Vagina (tissue), 2 donors: ENCODE measurements at regions not wholly inside any gene's neighbourhood (a gene's known extent, or its start where the extent isn't known, plus 50 kb on each side); places are given as distances from the start of the nearest gene placed in this dataset.

Experiments
- POLR2AphosphoS5 ChIP-seq, 2 donors: sonication (generic); formaldehyde crosslinking; IDR thresholded peaks; one replicate each; pipeline ENCODE4 v1.9.0; 2017; ENCODE audit warnings: antibody characterized with exemption in 2 of 2, mild to moderate bottlenecking in 2 of 2, low read depth in 1 of 2; ENCODE audit not compliant: insufficient read depth in 1 of 2
- TF ChIP-seq, protein P1 (sequence below), 3 experiments: fragments of 450-650 bp in 2 of 3; fragments of 200-600 bp in 1 of 3; sonication (generic) in 1 of 3; IDR thresholded peaks; one replicate each; pipeline ENCODE4 v1.5.1; 2017 to 2019; ENCODE audit warnings: antibody characterized with exemption in 3 of 3, mild to moderate bottlenecking in 2 of 3, moderate library complexity in 2 of 3

DNA sequence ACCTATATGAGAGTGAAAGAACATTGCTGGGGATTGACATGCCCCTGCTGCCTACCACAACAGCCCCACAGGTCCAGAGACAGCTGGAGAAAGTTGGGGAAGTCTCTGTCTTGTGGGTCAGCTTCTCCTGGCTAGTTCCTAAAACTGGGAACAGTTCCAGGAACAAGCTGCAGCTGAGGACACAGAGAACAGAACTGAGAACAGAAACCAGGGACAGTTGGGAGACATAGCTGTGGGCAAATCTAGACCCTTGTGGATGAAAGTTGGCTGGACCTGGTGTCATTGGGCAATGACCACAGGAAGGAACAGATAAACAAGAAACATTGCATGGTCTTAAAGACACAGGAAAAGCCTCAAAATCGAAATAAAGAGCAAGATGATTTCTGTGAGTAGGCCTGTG lies 58.3 kb upstream of the MOCS2 start:
- TF ChIP-seq, protein P1, sequence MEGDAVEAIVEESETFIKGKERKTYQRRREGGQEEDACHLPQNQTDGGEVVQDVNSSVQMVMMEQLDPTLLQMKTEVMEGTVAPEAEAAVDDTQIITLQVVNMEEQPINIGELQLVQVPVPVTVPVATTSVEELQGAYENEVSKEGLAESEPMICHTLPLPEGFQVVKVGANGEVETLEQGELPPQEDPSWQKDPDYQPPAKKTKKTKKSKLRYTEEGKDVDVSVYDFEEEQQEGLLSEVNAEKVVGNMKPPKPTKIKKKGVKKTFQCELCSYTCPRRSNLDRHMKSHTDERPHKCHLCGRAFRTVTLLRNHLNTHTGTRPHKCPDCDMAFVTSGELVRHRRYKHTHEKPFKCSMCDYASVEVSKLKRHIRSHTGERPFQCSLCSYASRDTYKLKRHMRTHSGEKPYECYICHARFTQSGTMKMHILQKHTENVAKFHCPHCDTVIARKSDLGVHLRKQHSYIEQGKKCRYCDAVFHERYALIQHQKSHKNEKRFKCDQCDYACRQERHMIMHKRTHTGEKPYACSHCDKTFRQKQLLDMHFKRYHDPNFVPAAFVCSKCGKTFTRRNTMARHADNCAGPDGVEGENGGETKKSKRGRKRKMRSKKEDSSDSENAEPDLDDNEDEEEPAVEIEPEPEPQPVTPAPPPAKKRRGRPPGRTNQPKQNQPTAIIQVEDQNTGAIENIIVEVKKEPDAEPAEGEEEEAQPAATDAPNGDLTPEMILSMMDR (IDR thresholded peaks at IDR 0.05) = no peak
- no peak for TF ChIP-seq POLR2AphosphoS5 (IDR thresholded peaks at IDR 0.05; ENCODE audit: insufficient read depth in 1 of 2, low read depth in 1 of 2)
